Panc1 (cell line): ENCODE measurements at regions not wholly inside any gene's neighbourhood (a gene's known extent, or its start where the extent isn't known, plus 50 kb on each side); places are given as distances from the start of the nearest gene placed in this dataset.

Experiments
- CTCF ChIP-seq: fragments of 450-650 bp; IDR thresholded peaks from 2 replicates; pipeline ENCODE4 v1.5.1; 2017; ENCODE audit warnings: mild to moderate bottlenecking
- POLR2AphosphoS5 ChIP-seq: IDR thresholded peaks from 2 replicates; pipeline ENCODE4 v1.6.1; 2012; ENCODE audit warnings: mild to moderate bottlenecking, low read depth, low read length, moderate library complexity

GRCh38 chr1:30399026-30399425 lies 324.4 kb downstream of the MATN1 start:
- no peak for TF ChIP-seq CTCF
- TF ChIP-seq POLR2AphosphoS5, result no peak
